IMR-90 (cell line): ENCODE measurements at regions not wholly inside any gene's neighbourhood (a gene's known extent, or its start where the extent isn't known, plus 50 kb on each side); places are given as distances from the start of the nearest gene placed in this dataset.

Experiments
- ATAC-seq: fragments of 200-7000 bp; cut with Tn5 transposase; 2 replicates; pipeline ENCODE4 v1.9.1; 2020; ENCODE audit warnings: low read depth, mild to moderate bottlenecking, moderate library complexity
- BruUV-seq: library from RNA; stranded (reverse); fragments of 400-500 nt; replicated peaks from 2 replicates; lab custom pipeline; 2021; lab: Mats Ljungman, UMichigan
- CTCF ChIA-PET: fragments of 300-600 bp; formaldehyde crosslinking; extraction: SDS; loops from one replicate; lab custom pipeline; 2021; ENCODE audit warnings: antibody characterized with exemption; lab: Yijun Ruan, JAX
- POLR2A ChIA-PET: fragments of 300-600 bp; sonication (Branson Sonifier 250); formaldehyde crosslinking; loops from one replicate; lab custom pipeline; 2022; ENCODE audit warnings: antibody characterized with exemption; ENCODE audit not compliant: unreplicated experiment; lab: Charles Lee
- DNase-seq: peaks from one replicate; pipeline ENCODE4 v3.0.0; 2013
- H2AFZ ChIP-seq: replicated peaks from 2 replicates; pipeline ENCODE3; 2013; ENCODE audit warnings: low read length, mild to moderate bottlenecking; ENCODE audit not compliant: poor library complexity
- H2AK5ac ChIP-seq: 2 replicates; pipeline ENCODE4 v1.6.1; 2013; ENCODE audit warnings: low read depth, low read length, inconsistent platforms
- H2AK9ac ChIP-seq: replicated peaks from 2 replicates; pipeline ENCODE3; 2013; ENCODE audit warnings: mild to moderate bottlenecking, low read depth, low read length, moderate library complexity; ENCODE audit not compliant: poor library complexity
- H2BK120ac ChIP-seq: 2 replicates; pipeline ENCODE4 v1.6.1; 2013; ENCODE audit warnings: low read depth, low read length, inconsistent platforms
- H2BK15ac ChIP-seq: 3 replicates; pipeline ENCODE4 v1.6.1; 2013; ENCODE audit warnings: low read depth, low read length, inconsistent platforms
- H2BK20ac ChIP-seq: 2 replicates; pipeline ENCODE4 v1.6.1; 2013; ENCODE audit warnings: low read depth, mild to moderate bottlenecking, inconsistent platforms, low read length, moderate library complexity
- H2BK5ac ChIP-seq: 2 replicates; pipeline ENCODE4 v1.6.1; 2013; ENCODE audit warnings: mild to moderate bottlenecking, low read depth, low read length, inconsistent platforms; ENCODE audit not compliant: poor library complexity, severe bottlenecking
- H3K14ac ChIP-seq: replicated peaks from 2 replicates; pipeline ENCODE4 v1.6.1; 2013; ENCODE audit warnings: low read depth, low read length, inconsistent platforms
- H3K18ac ChIP-seq: 2 replicates; pipeline ENCODE4 v1.6.1; 2013; ENCODE audit warnings: low read depth, low read length, control low read depth
- H3K23ac ChIP-seq: 2 replicates; pipeline ENCODE4 v1.6.1; 2013; ENCODE audit warnings: low read depth, low read length, inconsistent platforms
- H3K27ac ChIP-seq: 2 replicates; pipeline ENCODE4 v1.5.1; 2013; ENCODE audit warnings: mild to moderate bottlenecking, control low read depth, low read length; ENCODE audit not compliant: insufficient read depth
- H3K27me3 ChIP-seq: 2 replicates; pipeline ENCODE4 v1.6.1; 2013; ENCODE audit warnings: low read length; ENCODE audit not compliant: control insufficient read depth, insufficient read depth
- H3K36me3 ChIP-seq: 2 replicates; pipeline ENCODE4 v1.6.1; 2013; ENCODE audit warnings: low read length, mixed read lengths; ENCODE audit not compliant: control insufficient read depth, insufficient read depth
- H3K4ac ChIP-seq: 2 replicates; pipeline ENCODE4 v1.6.1; 2013; ENCODE audit warnings: low read depth, low read length, inconsistent platforms
- H3K4me1 ChIP-seq: 2 replicates; pipeline ENCODE4 v1.6.1; 2013; ENCODE audit warnings: low read length, mixed read lengths; ENCODE audit not compliant: control insufficient read depth, insufficient read depth
- H3K4me2 ChIP-seq: 2 replicates; pipeline ENCODE4 v1.6.1; 2013; ENCODE audit warnings: low read depth, mild to moderate bottlenecking, control low read depth, low read length, moderate library complexity
- H3K4me3 ChIP-seq: 2 replicates; pipeline ENCODE4 v1.5.1; 2013; ENCODE audit warnings: low read depth, mild to moderate bottlenecking, control low read depth, low read length, moderate library complexity; ENCODE audit not compliant: insufficient read depth
- H3K56ac ChIP-seq: 2 replicates; pipeline ENCODE4 v1.6.1; 2013; ENCODE audit warnings: low read length, inconsistent platforms; ENCODE audit not compliant: insufficient read depth; ENCODE audit errors: extremely low read depth
- H3K79me1 ChIP-seq, 2 experiments: 2 replicates each; pipeline ENCODE4 v1.6.1; 2013; ENCODE audit warnings: low read length in 2 of 2, inconsistent platforms in 1 of 2, low read depth in 1 of 2
- H3K9ac ChIP-seq: 2 replicates; pipeline ENCODE4 v1.6.1; 2013; ENCODE audit warnings: low read depth, low read length, control low read depth
- H3K9me1 ChIP-seq: 2 replicates; pipeline ENCODE4 v1.6.1; 2013; ENCODE audit warnings: low read length, inconsistent platforms; ENCODE audit not compliant: insufficient read depth
- H3K9me3 ChIP-seq: 2 replicates; pipeline ENCODE4 v1.6.1; 2013; ENCODE audit warnings: low read length; ENCODE audit not compliant: control insufficient read depth, insufficient read depth
- H4K20me1 ChIP-seq: 2 replicates; pipeline ENCODE4 v1.6.1; 2013; ENCODE audit warnings: low read length, inconsistent platforms; ENCODE audit not compliant: insufficient read depth
- H4K5ac ChIP-seq: 2 replicates; pipeline ENCODE4 v1.6.1; 2013; ENCODE audit warnings: mild to moderate bottlenecking, low read depth, low read length, control low read depth
- H4K8ac ChIP-seq, 2 experiments: 2 replicates each; pipeline ENCODE4 v1.6.1; 2013; ENCODE audit warnings: low read depth in 2 of 2, low read length in 2 of 2, control low read depth in 1 of 2, inconsistent platforms in 1 of 2
- H4K91ac ChIP-seq: 2 replicates; pipeline ENCODE4 v1.6.1; 2013; ENCODE audit warnings: low read depth, low read length, inconsistent platforms; ENCODE audit not compliant: insufficient read depth
- BHLHE40 ChIP-seq: fragments of 150-350 bp; IDR thresholded peaks from 2 replicates; pipeline ENCODE4 v1.6.1; 2016; ENCODE audit warnings: mild to moderate bottlenecking, low read depth, low read length
- CEBPB ChIP-seq: IDR thresholded peaks from 2 replicates; pipeline ENCODE4 v1.6.1; 2012; ENCODE audit warnings: low read depth, low read length, improper control_type of control experiment
- FOS ChIP-seq: fragments of 150-350 bp; IDR thresholded peaks from 2 replicates; pipeline ENCODE4 v1.6.1; 2016; ENCODE audit warnings: low read depth, low read length
- MAFK ChIP-seq: IDR thresholded peaks from 2 replicates; pipeline ENCODE4 v1.6.1; 2012; ENCODE audit warnings: low read depth, low read length, improper control_type of control experiment
- MAZ ChIP-seq: IDR thresholded peaks from 2 replicates; pipeline ENCODE4 v1.6.1; 2012; ENCODE audit warnings: low read depth, mild to moderate bottlenecking, low read length, improper control_type of control experiment, moderate library complexity, borderline replicate concordance
- MXI1 ChIP-seq: IDR thresholded peaks from 2 replicates; pipeline ENCODE4 v1.6.1; 2012; ENCODE audit warnings: low read depth, mild to moderate bottlenecking, low read length, moderate library complexity, borderline replicate concordance
- NFE2L2 ChIP-seq: fragments of 150-350 bp; IDR thresholded peaks from 2 replicates; pipeline ENCODE4 v1.6.1; 2016; ENCODE audit warnings: low read depth, mild to moderate bottlenecking, low read length
- WGBS, 2 experiments: methylation state at CpG; one replicate each; pipeline versions ENCODE4 v1.1.5 to v1.1.7; 2013; ENCODE audit warnings: missing lambda C conversion rate in 2 of 2; ENCODE audit not compliant: insufficient read length in 1 of 2; ENCODE audit errors: extremely low coverage in 2 of 2; 5-methylcytosine and 5-hydroxymethylcytosine counted together
- dilution Hi-C: fragments of 300-500 bp; cut with HindIII; formaldehyde crosslinking; loops from one replicate; pipeline ENCODE4 v1.14.3; 2018; ENCODE audit warnings: low sequenced_read_pairs; ENCODE audit not compliant: unreplicated experiment
- in situ Hi-C: fragments of 300-500 bp; cut with MboI; formaldehyde crosslinking; loops from 3 replicates; pipeline ENCODE4 v1.14.3; 2019; ENCODE audit warnings: low sequenced_read_pairs, inconsistent platforms, mixed read lengths
- intact Hi-C: fragments of 100-400 bp; cut with micrococcal nuclease; formaldehyde crosslinking; loops from 2 replicates; pipeline ENCODE4 v1.10.0; 2022
- TF ChIP-seq, protein P1 (sequence below): fragments of 150-350 bp; IDR thresholded peaks from 2 replicates; pipeline ENCODE4 v1.6.1; 2016; ENCODE audit warnings: low read depth, mild to moderate bottlenecking, low read length, moderate library complexity, borderline replicate concordance

DNA sequence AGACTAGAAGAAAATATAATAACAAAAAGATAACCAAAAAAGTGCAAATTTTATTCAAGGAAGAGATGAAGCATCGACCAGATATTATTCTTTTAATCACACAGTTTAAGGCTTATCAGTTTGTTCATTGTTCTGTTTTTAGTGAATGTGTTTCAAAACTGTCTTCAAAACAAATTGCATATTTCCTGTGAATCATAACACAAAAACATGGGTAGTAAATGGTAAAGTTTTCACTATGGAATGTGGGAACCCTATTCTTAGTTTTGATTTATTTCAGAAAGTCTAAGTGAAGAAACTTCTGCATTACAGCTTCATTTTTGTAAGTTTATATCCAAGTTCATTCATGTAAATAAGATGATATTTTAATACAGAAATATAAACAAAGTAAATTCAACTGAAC lies 207.6 kb upstream of the LUZP2 start:
- BruUV-seq, result no TSS peak

More for the DNA sequence above, 207.6 kb upstream of the LUZP2 start:
- no peak overlapping the region for H3K23ac ChIP-seq
- no peak overlapping the region for H3K14ac ChIP-seq
- WGBS, 2 experiments, result no CpG with 5 or more reads among the region's 1 CpG
- H4K91ac ChIP-seq, result no peak overlapping the region
- no peak overlapping the region for H4K8ac ChIP-seq
- no peak overlapping the region for H4K5ac ChIP-seq
- H3K79me1 ChIP-seq, result no peaks in the 10 kb centered on the region
- intact Hi-C loops, result no loop called here
- no peak; the same call in 1 of the 2 replicates for ATAC-seq
- no peak overlapping the region for H3K9ac ChIP-seq
- H3K4ac ChIP-seq, result no peak overlapping the region
- ChIA-PET POLR2A (no interaction called here), CTCF (no interaction called here)
- no peaks in the 10 kb centered on the region for H3K4me1 ChIP-seq
- no peaks in the 10 kb centered on the region for H3K27me3 ChIP-seq
- in situ Hi-C loops, result no loop called here
- dilution Hi-C loops, result no loop called here
- H2BK15ac ChIP-seq, result no peak overlapping the region
- no peak for TF ChIP-seq MAZ
- no peak for TF ChIP-seq MAFK
- TF ChIP-seq FOS, result no peak
- TF ChIP-seq CEBPB, result no peak
- TF ChIP-seq, protein P1, sequence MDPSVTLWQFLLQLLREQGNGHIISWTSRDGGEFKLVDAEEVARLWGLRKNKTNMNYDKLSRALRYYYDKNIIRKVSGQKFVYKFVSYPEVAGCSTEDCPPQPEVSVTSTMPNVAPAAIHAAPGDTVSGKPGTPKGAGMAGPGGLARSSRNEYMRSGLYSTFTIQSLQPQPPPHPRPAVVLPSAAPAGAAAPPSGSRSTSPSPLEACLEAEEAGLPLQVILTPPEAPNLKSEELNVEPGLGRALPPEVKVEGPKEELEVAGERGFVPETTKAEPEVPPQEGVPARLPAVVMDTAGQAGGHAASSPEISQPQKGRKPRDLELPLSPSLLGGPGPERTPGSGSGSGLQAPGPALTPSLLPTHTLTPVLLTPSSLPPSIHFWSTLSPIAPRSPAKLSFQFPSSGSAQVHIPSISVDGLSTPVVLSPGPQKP, result no peak
- no peak for TF ChIP-seq NFE2L2
- TF ChIP-seq MXI1, result no peak
- no peak for TF ChIP-seq BHLHE40
- H3K4me2 ChIP-seq, result no peak overlapping the region
- no peak overlapping the region for H3K18ac ChIP-seq
- peak; percentile 12 for DNase-seq
- no peak overlapping the region for H2BK5ac ChIP-seq
- peaks cover 3% of the 10 kb centered on the region; the same call in 1 of the 2 replicates for H3K9me3 ChIP-seq
- no peak overlapping the region for H2AK9ac ChIP-seq
- no peak overlapping the region for H2AFZ ChIP-seq
- no peak overlapping the region for H2BK120ac ChIP-seq
- no peak overlapping the region for H3K27ac ChIP-seq
- H3K9me1 ChIP-seq, result no peaks in the 10 kb centered on the region
- no peak overlapping the region for H3K56ac ChIP-seq
- H3K36me3 ChIP-seq, result no peaks in the 10 kb centered on the region
- no peak overlapping the region for H2AK5ac ChIP-seq
- no peak overlapping the region for H3K4me3 ChIP-seq
- H2BK20ac ChIP-seq, result no peak overlapping the region
- no peaks in the 10 kb centered on the region for H4K20me1 ChIP-seq
